Astrocyte (in vitro differentiated cells and primary cell): ENCODE measurements at regions not wholly inside any gene's neighbourhood (a gene's known extent, or its start where the extent isn't known, plus 50 kb on each side); places are given as distances from the start of the nearest gene placed in this dataset.

Experiments used
- DNase-seq: peaks from one replicate; pipeline ENCODE4 v3.0.0-alpha.2; 2010; ENCODE audit warnings: low read depth
- FAIRE-seq: peaks from 2 replicates; lab custom pipeline; 2011; peaks lifted over from hg19 to GRCh38; lab: Jason Lieb, UNC
- H2AFZ ChIP-seq: 2 replicates; pipeline ENCODE4 v1.6.0; 2012; ENCODE audit warnings: low read depth, low read length, inconsistent platforms
- H3K27ac ChIP-seq: 2 replicates; pipeline ENCODE4 v1.5.1; 2011; ENCODE audit warnings: low read depth, low read length, inconsistent platforms
- H3K27me3 ChIP-seq: 2 replicates; pipeline ENCODE4 v1.6.0; 2011; ENCODE audit warnings: low read length, inconsistent platforms; ENCODE audit not compliant: insufficient read depth
- H3K36me3 ChIP-seq: 2 replicates; pipeline ENCODE4 v1.5.1; 2011; ENCODE audit warnings: low read length, inconsistent platforms; ENCODE audit not compliant: insufficient read depth
- H3K4me1 ChIP-seq: 2 replicates; pipeline ENCODE4 v1.5.1; 2011; ENCODE audit warnings: low read length, inconsistent platforms; ENCODE audit not compliant: insufficient read depth
- H3K4me2 ChIP-seq: 2 replicates; pipeline ENCODE4 v1.6.0; 2012; ENCODE audit warnings: low read length, inconsistent platforms
- H3K4me3 ChIP-seq: 2 replicates; pipeline ENCODE4 v1.5.1; 2011; ENCODE audit warnings: low read depth, mild to moderate bottlenecking, low read length, inconsistent platforms; ENCODE audit not compliant: insufficient read depth
- H3K79me2 ChIP-seq: 2 replicates; pipeline ENCODE4 v1.6.0; 2012; ENCODE audit warnings: mild to moderate bottlenecking, low read length, inconsistent platforms; ENCODE audit not compliant: insufficient read depth
- H3K9ac ChIP-seq: 2 replicates; pipeline ENCODE4 v1.6.0; 2012; ENCODE audit warnings: mild to moderate bottlenecking, low read length, inconsistent platforms
- H3K9me3 ChIP-seq: 2 replicates; pipeline ENCODE4 v1.5.1; 2012; ENCODE audit warnings: low read depth, mild to moderate bottlenecking, low read length, inconsistent platforms; ENCODE audit not compliant: insufficient read depth
- H4K20me1 ChIP-seq: 2 replicates; pipeline ENCODE4 v1.6.0; 2012; ENCODE audit warnings: low read length, inconsistent platforms; ENCODE audit not compliant: insufficient read depth
- H3K27ac Mint-ChIP-seq: one replicate; pipeline ENCODE4 v1.8.0; 2021; ENCODE audit warnings: mild to moderate bottlenecking, mixed read lengths; ENCODE audit not compliant: unreplicated experiment
- H3K27me3 Mint-ChIP-seq: one replicate; pipeline ENCODE4 v1.8.0; 2021; ENCODE audit warnings: low read depth, mixed read lengths; ENCODE audit not compliant: unreplicated experiment
- H3K36me3 Mint-ChIP-seq: one replicate; pipeline ENCODE4 v1.8.0; 2021; ENCODE audit warnings: low read depth, mixed read lengths; ENCODE audit not compliant: unreplicated experiment
- H3K4me1 Mint-ChIP-seq: one replicate; pipeline ENCODE4 v1.8.0; 2021; ENCODE audit warnings: low read depth, mixed read lengths; ENCODE audit not compliant: unreplicated experiment
- H3K4me3 Mint-ChIP-seq: one replicate; pipeline ENCODE4 v1.8.0; 2021; ENCODE audit warnings: mild to moderate bottlenecking, moderate library complexity, mixed read lengths; ENCODE audit not compliant: unreplicated experiment
- H3K9me3 Mint-ChIP-seq: one replicate; pipeline ENCODE4 v1.8.0; 2021; ENCODE audit warnings: mild to moderate bottlenecking, mixed read lengths; ENCODE audit not compliant: unreplicated experiment
- EZH2 ChIP-seq: IDR thresholded peaks from 2 replicates; pipeline ENCODE4 v1.6.1; 2012; ENCODE audit warnings: mild to moderate bottlenecking, low read length, inconsistent platforms; ENCODE audit not compliant: insufficient read depth
- TF ChIP-seq, protein P1 (sequence below): IDR thresholded peaks from 2 replicates; pipeline ENCODE4 v1.5.1; 2011; ENCODE audit warnings: low read depth, mild to moderate bottlenecking, inconsistent platforms, low read length, moderate library complexity; ENCODE audit not compliant: insufficient read depth

DNA sequence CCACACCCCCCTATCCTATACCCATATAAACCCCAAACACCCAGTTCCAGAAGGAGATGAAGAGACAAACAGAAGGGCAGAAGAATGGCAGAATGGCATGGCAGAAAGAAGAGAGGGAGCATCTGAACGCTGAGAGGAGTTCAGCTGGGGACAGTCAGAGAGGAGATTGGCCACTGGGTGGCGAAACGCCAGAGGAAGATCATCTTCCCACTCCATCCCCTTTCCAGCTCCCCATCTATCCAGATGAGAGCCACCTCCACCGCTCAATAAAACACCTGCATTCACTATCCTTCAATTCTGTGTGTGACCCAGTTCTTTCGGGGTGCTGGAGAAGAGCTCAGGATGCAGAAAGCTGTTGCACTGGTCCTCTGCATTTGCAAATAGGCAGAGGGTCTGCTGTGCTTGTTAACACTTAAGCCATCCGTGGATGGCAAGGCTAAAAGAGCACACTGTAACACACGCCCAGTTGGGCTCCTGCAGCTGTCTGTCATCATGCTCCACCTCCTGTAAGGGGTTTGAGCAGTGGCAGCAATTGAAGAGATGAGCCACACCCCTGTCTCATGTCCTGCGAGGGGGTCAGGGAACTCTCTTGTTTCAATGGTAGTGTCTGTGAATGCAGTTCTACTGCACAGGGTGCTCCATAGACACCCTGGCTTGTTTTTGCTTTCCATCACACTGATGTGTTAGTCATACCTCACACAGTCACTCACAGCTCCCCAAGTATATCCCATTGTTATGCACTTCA, 1034.8 kb upstream of the RBFOX1 start:
- Mint-ChIP-seq H3K27me3 (no peaks in the 10 kb centered on the region), H3K27ac (no peak overlapping the region), H3K4me3 (no peak overlapping the region), H3K9me3 (peaks cover 4% of the 10 kb centered on the region), H3K4me1 (no peaks in the 10 kb centered on the region), H3K36me3 (no peaks in the 10 kb centered on the region)
- no peaks in the 10 kb centered on the region for H3K4me1 ChIP-seq
- H3K4me3 ChIP-seq: no peak overlapping the region
- H3K36me3 ChIP-seq: no peaks in the 10 kb centered on the region
- H3K9ac ChIP-seq: no peak overlapping the region
- DNase-seq (no peak), FAIRE-seq (no peak)
- TF ChIP-seq EZH2: no peak
- no peaks in the 10 kb centered on the region for H3K27me3 ChIP-seq
- no peak overlapping the region for H2AFZ ChIP-seq
- H3K4me2 ChIP-seq: no peak overlapping the region
- H4K20me1 ChIP-seq: no peaks in the 10 kb centered on the region
- no peak overlapping the region for H3K27ac ChIP-seq
- H3K79me2 ChIP-seq: no peaks in the 10 kb centered on the region
- H3K9me3 ChIP-seq: no peaks in the 10 kb centered on the region

DNA sequence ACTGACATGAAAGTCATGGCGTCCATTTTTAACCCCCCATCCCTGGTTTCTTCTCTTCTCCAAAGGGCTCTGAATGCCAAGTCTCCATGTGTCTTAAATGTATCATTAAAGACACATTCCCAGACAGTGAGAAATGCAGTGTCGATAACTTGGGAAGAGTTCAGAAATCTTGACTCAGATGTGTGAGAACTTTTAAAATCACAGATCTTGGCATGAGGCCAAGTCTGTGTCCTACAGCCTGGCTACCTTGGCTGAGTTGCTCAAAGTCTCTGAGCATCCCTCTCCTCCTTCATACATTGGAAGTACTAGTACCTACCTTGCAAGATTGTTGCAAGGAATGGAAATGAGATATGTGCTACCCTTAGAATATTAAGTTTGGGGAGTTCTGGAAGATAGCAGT, 1046.5 kb upstream of the RBFOX1 start:
- H3K9me3 ChIP-seq: no peaks in the 10 kb centered on the region
- H3K27me3 ChIP-seq: no peaks in the 10 kb centered on the region
- H4K20me1 ChIP-seq: no peaks in the 10 kb centered on the region
- no peak overlapping the region for H3K27ac ChIP-seq
- no peak overlapping the region for H3K4me3 ChIP-seq
- Mint-ChIP-seq H3K27me3 (no peaks in the 10 kb centered on the region), H3K9me3 (no peaks in the 10 kb centered on the region), H3K27ac (peak overlapping the region; percentile 100), H3K4me3 (no peak overlapping the region), H3K36me3 (no peaks in the 10 kb centered on the region), H3K4me1 (peaks cover 19% of the 10 kb centered on the region)
- FAIRE-seq: no peak
- H3K36me3 ChIP-seq: no peaks in the 10 kb centered on the region
- no peak overlapping the region for H2AFZ ChIP-seq
- TF ChIP-seq EZH2: no peak
- TF ChIP-seq, protein P1, sequence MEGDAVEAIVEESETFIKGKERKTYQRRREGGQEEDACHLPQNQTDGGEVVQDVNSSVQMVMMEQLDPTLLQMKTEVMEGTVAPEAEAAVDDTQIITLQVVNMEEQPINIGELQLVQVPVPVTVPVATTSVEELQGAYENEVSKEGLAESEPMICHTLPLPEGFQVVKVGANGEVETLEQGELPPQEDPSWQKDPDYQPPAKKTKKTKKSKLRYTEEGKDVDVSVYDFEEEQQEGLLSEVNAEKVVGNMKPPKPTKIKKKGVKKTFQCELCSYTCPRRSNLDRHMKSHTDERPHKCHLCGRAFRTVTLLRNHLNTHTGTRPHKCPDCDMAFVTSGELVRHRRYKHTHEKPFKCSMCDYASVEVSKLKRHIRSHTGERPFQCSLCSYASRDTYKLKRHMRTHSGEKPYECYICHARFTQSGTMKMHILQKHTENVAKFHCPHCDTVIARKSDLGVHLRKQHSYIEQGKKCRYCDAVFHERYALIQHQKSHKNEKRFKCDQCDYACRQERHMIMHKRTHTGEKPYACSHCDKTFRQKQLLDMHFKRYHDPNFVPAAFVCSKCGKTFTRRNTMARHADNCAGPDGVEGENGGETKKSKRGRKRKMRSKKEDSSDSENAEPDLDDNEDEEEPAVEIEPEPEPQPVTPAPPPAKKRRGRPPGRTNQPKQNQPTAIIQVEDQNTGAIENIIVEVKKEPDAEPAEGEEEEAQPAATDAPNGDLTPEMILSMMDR: no peak
- DNase-seq: no peak
- no peaks in the 10 kb centered on the region for H3K79me2 ChIP-seq
- no peaks in the 10 kb centered on the region for H3K4me1 ChIP-seq
- H3K4me2 ChIP-seq: no peak overlapping the region
- H3K9ac ChIP-seq: no peak overlapping the region

DNA sequence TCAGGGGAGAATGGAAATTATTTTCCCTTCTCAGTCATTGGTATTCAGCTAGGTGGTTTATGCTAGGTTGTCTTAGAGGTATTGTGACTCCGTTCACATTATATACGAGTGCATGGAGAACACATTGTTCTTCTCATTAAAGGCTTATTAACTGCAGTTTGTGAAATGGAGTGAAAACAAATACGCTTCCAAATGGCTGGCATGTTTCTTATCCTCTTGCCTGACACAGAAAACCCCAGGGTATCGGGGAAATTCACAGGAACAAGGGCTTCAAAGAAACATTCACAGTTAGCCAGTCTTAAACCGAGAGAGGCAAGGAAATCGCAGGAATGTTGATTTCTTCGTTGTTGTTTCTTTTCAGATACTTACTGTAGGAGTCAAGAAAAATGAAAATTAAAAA, 1047.9 kb upstream of the RBFOX1 start:
- Mint-ChIP-seq H3K27ac (peak overlapping the region; percentile 100), H3K9me3 (no peaks in the 10 kb centered on the region), H3K27me3 (no peaks in the 10 kb centered on the region), H3K4me1 (peaks cover 21% of the 10 kb centered on the region), H3K36me3 (no peaks in the 10 kb centered on the region), H3K4me3 (no peak overlapping the region)
- Histone ChIP-seq H3K27ac (no peak overlapping the region), H3K27me3 (no peaks in the 10 kb centered on the region), H3K4me1 (no peaks in the 10 kb centered on the region), H3K4me2 (no peak overlapping the region), H3K9ac (no peak overlapping the region), H4K20me1 (no peaks in the 10 kb centered on the region), H3K9me3 (no peaks in the 10 kb centered on the region), H3K79me2 (no peaks in the 10 kb centered on the region), H3K36me3 (no peaks in the 10 kb centered on the region), H3K4me3 (no peak overlapping the region), H2AFZ (no peak overlapping the region)
- DNase-seq: no peak
- no peak for FAIRE-seq
- TF ChIP-seq, protein P1: no peak
- TF ChIP-seq EZH2: no peak
